Choroid plexus epithelial cell (primary cell): ENCODE measurements at regions not wholly inside any gene's neighbourhood (a gene's known extent, or its start where the extent isn't known, plus 50 kb on each side); places are given as distances from the start of the nearest gene placed in this dataset.
"Not testable (repeated sequence)": the region's sequence is repeated elsewhere in the genome, so short reads cannot be mapped to it uniquely, and the experiment has no call there.

ENCODE experiments used
- DNase-seq: peaks from one replicate; pipeline ENCODE4 v3.0.0-alpha.2; 2010; ENCODE audit warnings: low read depth
- H3K4me3 ChIP-seq: 2 replicates; pipeline ENCODE4 v1.5.1; 2011; ENCODE audit warnings: low read depth, mild to moderate bottlenecking, control low read depth, low read length, moderate library complexity
- CTCF ChIP-seq: conservative IDR thresholded peaks from 2 replicates; pipeline ENCODE4 v1.5.1; 2011; ENCODE audit warnings: low read depth, mild to moderate bottlenecking, control low read depth, inconsistent platforms, low read length, moderate library complexity

- no peak overlapping the region for H3K4me3 ChIP-seq
- no peak for TF ChIP-seq CTCF
- DNase-seq = no peak
Measured at GRCh38 chr6:167226383-167226685, 64.8 kb upstream of the UNC93A start.

- no peak for TF ChIP-seq CTCF
- H3K4me3 ChIP-seq = no peak overlapping the region
- no peak for DNase-seq
Measured at GRCh38 chr6:167226791-167227190, 64.3 kb upstream of the UNC93A start.

GRCh38 chr6:167227984-167228383, 63.1 kb upstream of the UNC93A start:
- H3K4me3 ChIP-seq = no peak overlapping the region
- DNase-seq = no peak
- TF ChIP-seq CTCF = no peak

GRCh38 chr6:167229586-167229985, 61.5 kb upstream of the UNC93A start:
- DNase-seq = no peak
- no peak for TF ChIP-seq CTCF

GRCh38 chr6:167230288-167230687, 60.8 kb upstream of the UNC93A start:
- no peak for TF ChIP-seq CTCF
- no peak overlapping the region for H3K4me3 ChIP-seq
- DNase-seq = no peak

More at GRCh38 chr6:167229586-167229985, 61.5 kb upstream of the UNC93A start:
- no peak overlapping the region for H3K4me3 ChIP-seq

- DNase-seq = no peak
- no peak for TF ChIP-seq CTCF
- H3K4me3 ChIP-seq = no peak overlapping the region
Measured at GRCh38 chr6:167232356-167232755, 58.8 kb upstream of the UNC93A start.

- H3K4me3 ChIP-seq = no peak overlapping the region
- no peak for TF ChIP-seq CTCF
- DNase-seq = no peak
Measured at GRCh38 chr6:167233490-167233889, 57.6 kb upstream of the UNC93A start.

- not testable (repeated sequence) for DNase-seq, H3K4me3 ChIP-seq
Measured at GRCh38 chr6:167234576-167234975, 56.5 kb upstream of the UNC93A start.
